WTC11 (cell line): ENCODE measurements at regions not wholly inside any gene's neighbourhood (a gene's known extent, or its start where the extent isn't known, plus 50 kb on each side); places are given as distances from the start of the nearest gene placed in this dataset.
"Not testable (repeated sequence)": the region's sequence is repeated elsewhere in the genome, so short reads cannot be mapped to it uniquely, and the experiment has no call there.

ENCODE experiments used
- ATAC-seq: fragments of 200-7000 bp; cut with Tn5 transposase; 2 replicates; pipeline ENCODE4 v1.10.0; 2021; ENCODE audit warnings: mild to moderate bottlenecking, moderate library complexity
- CTCF ChIA-PET: fragments of 300-600 bp; sonication (Branson Sonifier 250); formaldehyde crosslinking; loops from one replicate; lab custom pipeline; 2021; ENCODE audit warnings: antibody characterized with exemption; lab: Charles Lee
- POLR2A ChIA-PET: fragments of 350-600 bp; sonication (Branson Sonifier 250); formaldehyde crosslinking; loops from one replicate; lab custom pipeline; 2021; ENCODE audit warnings: antibody characterized with exemption; lab: Charles Lee
- DNase-seq: peaks from one replicate; pipeline ENCODE4 v3.0.0; 2021; ENCODE audit warnings: low spot score
- H3K27ac Mint-ChIP-seq: 2 replicates; pipeline ENCODE4 v1.8.0; 2021; ENCODE audit warnings: mixed read lengths
- H3K27me3 Mint-ChIP-seq: 2 replicates; pipeline ENCODE4 v1.8.0; 2021; ENCODE audit warnings: low read depth, mild to moderate bottlenecking, moderate library complexity, mixed read lengths
- H3K36me3 Mint-ChIP-seq: 2 replicates; pipeline ENCODE4 v1.8.0; 2021; ENCODE audit warnings: mixed read lengths
- H3K4me1 Mint-ChIP-seq: 2 replicates; pipeline ENCODE4 v1.8.0; 2022; ENCODE audit warnings: mixed read lengths
- H3K4me3 Mint-ChIP-seq: 2 replicates; pipeline ENCODE4 v1.8.0; 2021; ENCODE audit warnings: mild to moderate bottlenecking, moderate library complexity, mixed read lengths
- H3K9me3 Mint-ChIP-seq: 2 replicates; pipeline ENCODE4 v1.8.0; 2021; ENCODE audit warnings: mixed read lengths
- ATF2 ChIP-seq: sonication (generic); formaldehyde crosslinking; IDR thresholded peaks from 2 replicates; pipeline ENCODE4 v1.8.1; 2022; ENCODE audit warnings: low read depth, missing genetic modification reagents, borderline replicate concordance
- CBFB ChIP-seq: sonication (generic); formaldehyde crosslinking; IDR thresholded peaks from 2 replicates; pipeline ENCODE4 v1.8.1; 2022; ENCODE audit warnings: mild to moderate bottlenecking, low read depth, missing genetic modification reagents
- E2F4 ChIP-seq: sonication (generic); formaldehyde crosslinking; IDR thresholded peaks from 2 replicates; pipeline ENCODE4 v1.8.1; 2022; ENCODE audit warnings: low read depth, mild to moderate bottlenecking, moderate library complexity, missing genetic modification reagents, borderline replicate concordance
- EMX1 ChIP-seq: fragments of 250-450 bp; sonication (Bioruptor Pico); IDR thresholded peaks from 2 replicates; pipeline ENCODE4 v1.8.0; 2021; ENCODE audit warnings: mild to moderate bottlenecking
- ESRRA ChIP-seq: sonication (generic); formaldehyde crosslinking; IDR thresholded peaks from 2 replicates; pipeline ENCODE4 v1.8.1; 2022; ENCODE audit warnings: mild to moderate bottlenecking, missing genetic modification reagents, borderline replicate concordance
- ETV6 ChIP-seq: sonication (generic); formaldehyde crosslinking; IDR thresholded peaks from 2 replicates; pipeline ENCODE4 v1.8.1; 2022; ENCODE audit warnings: mild to moderate bottlenecking, missing genetic modification reagents
- FOXK1 ChIP-seq: sonication (generic); formaldehyde crosslinking; IDR thresholded peaks from 2 replicates; pipeline ENCODE4 v1.8.0; 2022; ENCODE audit warnings: mild to moderate bottlenecking, moderate library complexity, missing genetic modification reagents
- FOXP4 ChIP-seq: sonication (generic); formaldehyde crosslinking; IDR thresholded peaks from 2 replicates; pipeline ENCODE4 v1.8.0; 2022; ENCODE audit warnings: mild to moderate bottlenecking, missing genetic modification reagents
- KAT7 ChIP-seq: sonication (generic); formaldehyde crosslinking; IDR thresholded peaks from 2 replicates; pipeline ENCODE4 v1.8.1; 2023; ENCODE audit warnings: missing genetic modification reagents, mild to moderate bottlenecking, borderline replicate concordance
- MLX ChIP-seq: sonication (generic); formaldehyde crosslinking; IDR thresholded peaks from 2 replicates; pipeline ENCODE4 v1.8.1; 2023; ENCODE audit warnings: mild to moderate bottlenecking, missing genetic modification reagents, moderate library complexity
- OVOL2 ChIP-seq: fragments of 250-450 bp; sonication (Bioruptor Pico); IDR thresholded peaks from 2 replicates; pipeline ENCODE4 v1.9.0; 2021; ENCODE audit warnings: mild to moderate bottlenecking, borderline replicate concordance
- PRDM15 ChIP-seq: sonication (generic); formaldehyde crosslinking; IDR thresholded peaks from 2 replicates; pipeline ENCODE4 v1.8.0; 2022; ENCODE audit warnings: missing genetic modification reagents
- RORB ChIP-seq: fragments of 250-450 bp; sonication (Bioruptor Pico); IDR thresholded peaks from 2 replicates; pipeline ENCODE4 v1.9.0; 2021; ENCODE audit warnings: mild to moderate bottlenecking
- SP1 ChIP-seq: sonication (generic); formaldehyde crosslinking; conservative IDR thresholded peaks from 2 replicates; pipeline ENCODE4 v1.8.1; 2022; ENCODE audit warnings: missing genetic modification reagents
- TEAD1 ChIP-seq: sonication (generic); formaldehyde crosslinking; IDR thresholded peaks from 2 replicates; pipeline ENCODE4 v1.8.0; 2022; ENCODE audit warnings: mild to moderate bottlenecking, missing genetic modification reagents
- USF2 ChIP-seq: sonication (generic); formaldehyde crosslinking; IDR thresholded peaks from 2 replicates; pipeline ENCODE4 v1.8.1; 2023; ENCODE audit warnings: mild to moderate bottlenecking, missing genetic modification reagents, moderate library complexity
- ZNF416 ChIP-seq: fragments of 250-450 bp; sonication (Bioruptor Pico); IDR thresholded peaks from 2 replicates; pipeline ENCODE4 v1.9.0; 2021; ENCODE audit warnings: mild to moderate bottlenecking, inconsistent platforms
- ZNF532 ChIP-seq: fragments of 250-450 bp; sonication (Bioruptor Pico); IDR thresholded peaks from 2 replicates; pipeline ENCODE4 v1.9.0; 2021; ENCODE audit warnings: mild to moderate bottlenecking, borderline replicate concordance
- TF ChIP-seq, protein P1 (sequence below): sonication (generic); formaldehyde crosslinking; IDR thresholded peaks from 2 replicates; pipeline ENCODE4 v1.8.0; 2023; ENCODE audit warnings: mild to moderate bottlenecking, missing genetic modification reagents

- no peak for TF ChIP-seq ZNF532
- TF ChIP-seq OVOL2 (CRISPR knock-in tag): no peak
- no peak for TF ChIP-seq PRDM15 (CRISPR knock-in tag)
- TF ChIP-seq E2F4 (CRISPR knock-in tag): no peak
- TF ChIP-seq MLX (CRISPR knock-in tag): no peak
- no peak for TF ChIP-seq KAT7 (CRISPR knock-in tag)
- TF ChIP-seq ETV6 (CRISPR knock-in tag): no peak
- TF ChIP-seq EMX1: no peak
- TF ChIP-seq CBFB (CRISPR knock-in tag): no peak
- no peak for TF ChIP-seq ATF2
- no peak for TF ChIP-seq SP1 (CRISPR knock-in tag)
- TF ChIP-seq RORB (CRISPR knock-in tag): no peak
- TF ChIP-seq ZNF416 (CRISPR knock-in tag): no peak
- no peak for TF ChIP-seq TEAD1 (CRISPR knock-in tag)
Measured at GRCh38 chr5:120823328-120823727, 359.2 kb downstream of the PRR16 start (continued).

DNA sequence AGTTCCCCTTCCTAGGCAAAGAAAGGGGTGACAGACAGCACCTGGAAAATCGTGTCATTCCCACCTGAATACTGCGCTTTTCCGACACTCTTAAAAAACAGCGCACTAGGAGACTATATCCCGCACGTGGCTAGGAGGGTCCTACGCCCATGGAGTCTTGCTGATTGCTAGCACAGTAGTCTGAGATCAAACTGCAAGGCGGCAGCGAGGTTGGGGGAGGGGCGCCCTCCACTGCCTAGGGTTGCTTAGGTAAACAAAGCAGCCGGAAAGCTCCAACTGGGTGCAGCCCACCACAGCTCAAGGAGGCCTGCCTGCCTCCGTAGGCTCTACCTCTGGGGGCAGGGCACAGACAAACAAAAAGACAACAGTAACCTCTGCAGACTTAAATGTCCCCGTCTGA lies 367.5 kb downstream of the PRR16 start:
- Mint-ChIP-seq H3K27ac (peak overlapping the region; percentile 79), H3K4me3 (peak overlapping the region; percentile 46), H3K4me1 (peaks cover 31% of the 10 kb centered on the region)
- POLR2A ChIA-PET, H3K27me3 Mint-ChIP-seq, CTCF ChIA-PET, ATAC-seq, H3K36me3 Mint-ChIP-seq, H3K9me3 Mint-ChIP-seq: not testable (repeated sequence)
- peak; percentile 81 for DNase-seq
- TF ChIP-seq, protein P1, sequence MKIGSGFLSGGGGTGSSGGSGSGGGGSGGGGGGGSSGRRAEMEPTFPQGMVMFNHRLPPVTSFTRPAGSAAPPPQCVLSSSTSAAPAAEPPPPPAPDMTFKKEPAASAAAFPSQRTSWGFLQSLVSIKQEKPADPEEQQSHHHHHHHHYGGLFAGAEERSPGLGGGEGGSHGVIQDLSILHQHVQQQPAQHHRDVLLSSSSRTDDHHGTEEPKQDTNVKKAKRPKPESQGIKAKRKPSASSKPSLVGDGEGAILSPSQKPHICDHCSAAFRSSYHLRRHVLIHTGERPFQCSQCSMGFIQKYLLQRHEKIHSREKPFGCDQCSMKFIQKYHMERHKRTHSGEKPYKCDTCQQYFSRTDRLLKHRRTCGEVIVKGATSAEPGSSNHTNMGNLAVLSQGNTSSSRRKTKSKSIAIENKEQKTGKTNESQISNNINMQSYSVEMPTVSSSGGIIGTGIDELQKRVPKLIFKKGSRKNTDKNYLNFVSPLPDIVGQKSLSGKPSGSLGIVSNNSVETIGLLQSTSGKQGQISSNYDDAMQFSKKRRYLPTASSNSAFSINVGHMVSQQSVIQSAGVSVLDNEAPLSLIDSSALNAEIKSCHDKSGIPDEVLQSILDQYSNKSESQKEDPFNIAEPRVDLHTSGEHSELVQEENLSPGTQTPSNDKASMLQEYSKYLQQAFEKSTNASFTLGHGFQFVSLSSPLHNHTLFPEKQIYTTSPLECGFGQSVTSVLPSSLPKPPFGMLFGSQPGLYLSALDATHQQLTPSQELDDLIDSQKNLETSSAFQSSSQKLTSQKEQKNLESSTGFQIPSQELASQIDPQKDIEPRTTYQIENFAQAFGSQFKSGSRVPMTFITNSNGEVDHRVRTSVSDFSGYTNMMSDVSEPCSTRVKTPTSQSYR (CRISPR knock-in tag): peak; percentile 94
- TF ChIP-seq ESRRA (CRISPR knock-in tag) (0 out of 2 replicates have a peak, but pooled peaks have one; percentile 35), FOXK1 (peak; percentile 84), TEAD1 (CRISPR knock-in tag) (0 out of 2 replicates have a peak, but pooled peaks have one; percentile 20), FOXP4 (CRISPR knock-in tag) (peak; percentile 88; the same call in 1 of the 2 replicates), USF2 (CRISPR knock-in tag) (0 out of 2 replicates have a peak, but pooled peaks have one; percentile 19)
